ENCODE measurements at regions not wholly inside any gene's neighbourhood (a gene's known extent, or its start where the extent isn't known, plus 50 kb on each side); places are given as distances from the start of the nearest gene placed in this dataset.
"Not testable (repeated sequence)": the region's sequence is repeated elsewhere in the genome, so short reads cannot be mapped to it uniquely, and the experiment has no call there.

DNA sequence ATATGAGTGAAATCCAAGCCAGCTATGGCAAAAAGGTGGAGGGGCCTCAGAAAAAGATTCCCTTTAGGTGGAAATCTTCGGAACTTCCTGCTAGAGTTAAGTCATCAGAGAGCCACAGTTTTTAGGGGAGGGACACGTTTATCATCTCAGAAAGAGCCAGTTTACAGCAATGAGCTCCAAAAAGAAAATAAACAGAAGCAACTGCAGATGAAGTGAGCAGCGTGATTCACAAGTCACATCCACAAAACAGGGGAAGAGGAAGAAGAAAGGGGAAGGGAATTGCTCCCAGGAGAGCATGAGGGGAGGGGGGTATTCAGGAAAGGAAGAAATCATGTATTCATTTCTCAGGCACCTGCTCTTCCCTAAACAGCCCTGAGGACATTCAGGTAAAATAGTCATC, 156.2 kb upstream of the FOXK1 start:
- no peaks in the 10 kb centered on the region for H3K9me2 ChIP-seq (ENCODE audit: insufficient read depth, low read length)
- no peak overlapping the region for H3K4me2 ChIP-seq (ENCODE audit: low read length)
- ChIA-PET POLR2A (no interaction called here), CTCF (ENCODE audit: unreplicated experiment) (interaction anchor here (1.0 kb wide), 1 partner anchor 11 kb away, joined by 4 read pairs; no protein-coding TSS in a partner anchor)
- no peaks in the 10 kb centered on the region for H4K20me1 ChIP-seq (ENCODE audit: insufficient read depth, low read length)
- DNase-seq (ENCODE audit: low spot score), result no peak
- intact Hi-C loops (cut with micrococcal nuclease; ENCODE audit: unreplicated experiment), result no loop called here
- no peaks in the 10 kb centered on the region for H3K9me3 ChIP-seq (ENCODE audit: low read length)
- no TSS peak for BruUV-seq (replicated peaks)
- TF ChIP-seq EZH2phosphoT487 (IDR thresholded peaks at IDR 0.05; ENCODE audit: borderline replicate concordance, low read depth, low read length), result no peak
- TF ChIP-seq, protein P1, sequence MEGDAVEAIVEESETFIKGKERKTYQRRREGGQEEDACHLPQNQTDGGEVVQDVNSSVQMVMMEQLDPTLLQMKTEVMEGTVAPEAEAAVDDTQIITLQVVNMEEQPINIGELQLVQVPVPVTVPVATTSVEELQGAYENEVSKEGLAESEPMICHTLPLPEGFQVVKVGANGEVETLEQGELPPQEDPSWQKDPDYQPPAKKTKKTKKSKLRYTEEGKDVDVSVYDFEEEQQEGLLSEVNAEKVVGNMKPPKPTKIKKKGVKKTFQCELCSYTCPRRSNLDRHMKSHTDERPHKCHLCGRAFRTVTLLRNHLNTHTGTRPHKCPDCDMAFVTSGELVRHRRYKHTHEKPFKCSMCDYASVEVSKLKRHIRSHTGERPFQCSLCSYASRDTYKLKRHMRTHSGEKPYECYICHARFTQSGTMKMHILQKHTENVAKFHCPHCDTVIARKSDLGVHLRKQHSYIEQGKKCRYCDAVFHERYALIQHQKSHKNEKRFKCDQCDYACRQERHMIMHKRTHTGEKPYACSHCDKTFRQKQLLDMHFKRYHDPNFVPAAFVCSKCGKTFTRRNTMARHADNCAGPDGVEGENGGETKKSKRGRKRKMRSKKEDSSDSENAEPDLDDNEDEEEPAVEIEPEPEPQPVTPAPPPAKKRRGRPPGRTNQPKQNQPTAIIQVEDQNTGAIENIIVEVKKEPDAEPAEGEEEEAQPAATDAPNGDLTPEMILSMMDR (conservative IDR thresholded peaks at IDR 0.05; ENCODE audit: low read length), result no peak
- no peaks in the 10 kb centered on the region for H3K4me1 ChIP-seq (ENCODE audit: insufficient read depth, low read length, poor library complexity, severe bottlenecking)
- no peaks in the 10 kb centered on the region for H3K79me2 ChIP-seq (ENCODE audit: insufficient read depth, low read depth, low read length)
- H3K36me3 ChIP-seq (ENCODE audit: insufficient read depth, low read length), result no peaks in the 10 kb centered on the region
- no peak overlapping the region for H3K4me3 ChIP-seq (ENCODE audit: low read depth, low read length, poor library complexity, severe bottlenecking)
- H3K27ac ChIP-seq (ENCODE audit: low read depth, low read length, poor library complexity, severe bottlenecking), result no peak overlapping the region
- H2AFZ ChIP-seq (ENCODE audit: low read length), result no peak overlapping the region

DNA sequence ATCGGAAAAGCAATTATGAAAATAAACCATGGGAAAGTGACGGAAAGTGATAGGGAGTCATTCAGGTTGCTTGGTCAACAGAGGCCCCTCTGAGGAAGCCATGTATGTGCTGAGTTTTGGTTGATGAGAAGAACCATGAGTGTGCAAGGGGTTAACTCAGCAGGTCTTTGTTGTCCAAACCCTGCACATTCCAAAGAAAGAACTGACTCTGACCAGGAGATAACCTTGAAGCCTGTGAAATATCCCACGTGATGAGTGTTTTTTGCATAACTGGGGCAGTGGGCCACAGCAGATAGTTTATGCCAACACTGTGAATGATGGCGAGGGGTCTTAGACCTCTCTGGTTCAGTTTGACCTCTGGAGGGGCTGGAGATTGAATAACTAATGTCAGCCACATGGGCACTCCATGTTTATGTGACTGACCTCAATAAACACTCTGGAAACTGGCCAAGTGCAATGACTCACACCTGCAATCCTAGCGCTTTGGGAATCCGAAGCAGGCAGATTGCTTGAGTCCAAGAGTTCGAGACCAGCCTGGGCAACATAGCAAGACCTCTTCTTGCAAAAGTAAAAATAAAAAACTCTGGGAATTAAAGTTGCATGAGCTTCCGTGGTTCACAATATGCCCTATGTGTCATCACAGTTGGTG, 154.0 kb upstream of the FOXK1 start:
- Histone ChIP-seq H3K4me3 (ENCODE audit: low read depth, low read length, poor library complexity, severe bottlenecking) (no peak overlapping the region), H3K36me3 (ENCODE audit: insufficient read depth, low read length) (no peaks in the 10 kb centered on the region), H3K9me2 (ENCODE audit: insufficient read depth, low read length) (no peaks in the 10 kb centered on the region), H3K4me1 (ENCODE audit: insufficient read depth, low read length, poor library complexity, severe bottlenecking) (no peaks in the 10 kb centered on the region), H3K4me2 (ENCODE audit: low read length) (no peak overlapping the region), H2AFZ (ENCODE audit: low read length) (no peak overlapping the region), H3K79me2 (ENCODE audit: insufficient read depth, low read depth, low read length) (no peaks in the 10 kb centered on the region), H3K27ac (ENCODE audit: low read depth, low read length, poor library complexity, severe bottlenecking) (no peak overlapping the region), H4K20me1 (ENCODE audit: insufficient read depth, low read length) (no peaks in the 10 kb centered on the region), H3K9me3 (ENCODE audit: low read length) (no peaks in the 10 kb centered on the region)
- ChIA-PET CTCF (ENCODE audit: unreplicated experiment) (no interaction called here), POLR2A (no interaction called here)
- TF ChIP-seq, protein P1 (conservative IDR thresholded peaks at IDR 0.05; ENCODE audit: low read length), result no peak
- TF ChIP-seq EZH2phosphoT487 (IDR thresholded peaks at IDR 0.05; ENCODE audit: borderline replicate concordance, low read depth, low read length), result no peak
- no peak for DNase-seq (ENCODE audit: low spot score)
- no TSS peak for BruUV-seq (replicated peaks)
- intact Hi-C loops (cut with micrococcal nuclease; ENCODE audit: unreplicated experiment), result no loop called here

DNA sequence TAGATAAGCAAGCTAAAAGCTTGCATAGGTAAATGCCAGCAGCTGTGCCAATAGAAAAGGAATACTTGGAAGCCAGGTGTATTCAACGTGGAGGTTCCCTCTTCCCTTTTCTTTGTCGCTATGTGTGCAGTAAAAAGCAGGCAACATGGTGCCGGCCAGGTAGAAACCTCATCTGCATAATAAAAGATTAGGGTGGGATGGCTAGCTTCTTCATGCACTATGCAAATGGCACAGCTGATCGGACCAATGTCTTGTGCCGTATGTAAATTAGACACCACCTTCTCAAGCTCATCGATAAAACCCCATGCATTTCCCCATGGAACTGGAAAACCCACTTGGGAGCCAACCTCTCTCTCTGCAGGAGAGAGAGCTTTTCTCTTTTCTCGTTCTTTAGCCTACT, 150.9 kb upstream of the FOXK1 start:
- H4K20me1 ChIP-seq (ENCODE audit: insufficient read depth, low read length), result no peaks in the 10 kb centered on the region
- H3K9me2 ChIP-seq (ENCODE audit: insufficient read depth, low read length), result no peaks in the 10 kb centered on the region
- H3K36me3 ChIP-seq (ENCODE audit: insufficient read depth, low read length), result no peaks in the 10 kb centered on the region
- intact Hi-C loops (cut with micrococcal nuclease; ENCODE audit: unreplicated experiment), result no loop called here
- no peaks in the 10 kb centered on the region for H3K9me3 ChIP-seq (ENCODE audit: low read length)
- no peaks in the 10 kb centered on the region for H3K4me1 ChIP-seq (ENCODE audit: insufficient read depth, low read length, poor library complexity, severe bottlenecking)
- no peak overlapping the region for H3K4me3 ChIP-seq (ENCODE audit: low read depth, low read length, poor library complexity, severe bottlenecking)
- no peak for TF ChIP-seq EZH2phosphoT487 (IDR thresholded peaks at IDR 0.05; ENCODE audit: borderline replicate concordance, low read depth, low read length)
- TF ChIP-seq, protein P1 (conservative IDR thresholded peaks at IDR 0.05; ENCODE audit: low read length), result no peak
- no peak overlapping the region for H3K27ac ChIP-seq (ENCODE audit: low read depth, low read length, poor library complexity, severe bottlenecking)
- ChIA-PET POLR2A (no interaction called here), CTCF (ENCODE audit: unreplicated experiment) (no interaction called here)
- H3K79me2 ChIP-seq (ENCODE audit: insufficient read depth, low read depth, low read length), result no peaks in the 10 kb centered on the region
- no peak overlapping the region for H3K4me2 ChIP-seq (ENCODE audit: low read length)
- DNase-seq (ENCODE audit: low spot score), result no peak
- no TSS peak for BruUV-seq (replicated peaks)
- no peak overlapping the region for H2AFZ ChIP-seq (ENCODE audit: low read length)

DNA sequence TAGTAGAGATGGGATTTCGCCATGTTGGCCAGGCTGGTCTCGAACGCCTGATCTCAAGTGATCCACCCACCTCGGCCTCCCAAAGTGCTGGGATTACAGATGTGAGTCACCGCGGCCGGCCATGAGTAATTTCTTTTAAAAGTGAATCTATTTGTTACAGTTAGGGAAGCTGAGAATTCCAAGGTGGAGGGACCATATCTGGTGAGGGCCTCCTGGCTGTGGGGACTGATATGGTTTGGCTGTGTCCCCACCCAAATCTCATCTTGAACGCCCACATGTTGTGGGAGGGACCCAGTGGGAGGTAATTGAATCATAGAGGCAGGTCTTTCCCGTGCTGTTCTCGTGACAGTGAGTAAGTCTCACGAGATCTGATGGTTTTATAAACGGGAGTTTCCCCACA, 148.8 kb upstream of the FOXK1 start:
- not testable (repeated sequence) for BruUV-seq (replicated peaks); DNase-seq (ENCODE audit: low spot score)

More for the DNA sequence above, 148.8 kb upstream of the FOXK1 start:
- H3K4me3 ChIP-seq (ENCODE audit: low read depth, low read length, poor library complexity, severe bottlenecking); H3K4me1 ChIP-seq (ENCODE audit: insufficient read depth, low read length, poor library complexity, severe bottlenecking); H3K36me3 ChIP-seq (ENCODE audit: insufficient read depth, low read length); H4K20me1 ChIP-seq (ENCODE audit: insufficient read depth, low read length); H3K9me2 ChIP-seq (ENCODE audit: insufficient read depth, low read length); intact Hi-C loops (cut with micrococcal nuclease; ENCODE audit: unreplicated experiment); H3K9me3 ChIP-seq (ENCODE audit: low read length); H3K27ac ChIP-seq (ENCODE audit: low read depth, low read length, poor library complexity, severe bottlenecking); POLR2A ChIA-PET; H2AFZ ChIP-seq (ENCODE audit: low read length); CTCF ChIA-PET (ENCODE audit: unreplicated experiment); H3K4me2 ChIP-seq (ENCODE audit: low read length); H3K79me2 ChIP-seq (ENCODE audit: insufficient read depth, low read depth, low read length): not testable (repeated sequence)
